SK-N-SH (cell line): ENCODE measurements at regions not wholly inside any gene's neighbourhood (a gene's known extent, or its start where the extent isn't known, plus 50 kb on each side); places are given as distances from the start of the nearest gene placed in this dataset.

Experiments
- CTCF ChIA-PET: fragments of 300-600, 350-600 bp; formaldehyde crosslinking; extraction: SDS; loops from one replicate; lab custom pipeline; 2021; lab: Yijun Ruan, JAX
- POLR2A ChIA-PET: fragments of 350-600 bp; sonication (Branson Sonifier 250); formaldehyde crosslinking; extraction: SDS; loops from one replicate; lab custom pipeline; 2020; ENCODE audit warnings: antibody characterized with exemption, inconsistent platforms; lab: Yijun Ruan, JAX
- DNase-seq: peaks from one replicate; pipeline ENCODE4 v3.0.0; 2012
- H2AFZ ChIP-seq: fragments of 200-600 bp; sonication (generic); 2 replicates; pipeline ENCODE4 v1.8.1; 2016; ENCODE audit warnings: antibody characterized with exemption, mild to moderate bottlenecking, low read depth
- H3F3A ChIP-seq: fragments of 200-600 bp; sonication (generic); replicated peaks from 2 replicates; pipeline ENCODE3; 2016; ENCODE audit warnings: antibody characterized with exemption, mild to moderate bottlenecking; ENCODE audit not compliant: insufficient read depth
- H3K27ac ChIP-seq, 2 experiments: fragments of 200-500 bp in 1 of 2; fragments of 200-600 bp in 1 of 2; sonication (Bioruptor generic) in 1 of 2; sonication (generic), shearing (Covaris generic) in 1 of 2; 2 replicates each; pipeline versions ENCODE4 v1.5.1 to v1.6.1; 2014 to 2016; ENCODE audit warnings: low read depth in 2 of 2, inconsistent platforms in 1 of 2, low read length in 1 of 2, mild to moderate bottlenecking in 1 of 2, mixed read lengths in 1 of 2
- H3K27me3 ChIP-seq: fragments of 200-600 bp; sonication (generic), shearing (Covaris generic); 2 replicates; pipeline ENCODE4 v1.6.1; 2016; ENCODE audit warnings: mixed run types; ENCODE audit not compliant: insufficient read depth
- H3K36me3 ChIP-seq, 2 experiments: fragments of 200-500 bp in 1 of 2; fragments of 200-600 bp in 1 of 2; sonication (Bioruptor generic) in 1 of 2; sonication (generic) in 1 of 2; replicated peaks in 1 of 2; 2 replicates each; pipeline versions ENCODE3 to v1.5.1; 2014 to 2016; ENCODE audit warnings: low read length in 1 of 2, mild to moderate bottlenecking in 1 of 2; ENCODE audit not compliant: insufficient read depth in 2 of 2, control insufficient read depth in 1 of 2
- H3K4me1 ChIP-seq, 2 experiments: fragments of 200-500 bp in 1 of 2; fragments of 200-600 bp in 1 of 2; sonication (Bioruptor generic) in 1 of 2; sonication (generic), shearing (Covaris generic) in 1 of 2; 2 replicates each; pipeline versions ENCODE4 v1.5.1 to v1.6.1; 2014 to 2016; ENCODE audit warnings: low read depth in 1 of 2, low read length in 1 of 2, mixed run types in 1 of 2; ENCODE audit not compliant: insufficient read depth in 2 of 2, control insufficient read depth in 1 of 2
- H3K4me2 ChIP-seq: fragments of 200-600 bp; sonication (generic), shearing (Covaris generic); 2 replicates; pipeline ENCODE4 v1.6.1; 2017; ENCODE audit warnings: mixed run types
- H3K4me3 ChIP-seq, 2 experiments: fragments of 200-500 bp in 1 of 2; fragments of 200-600 bp in 1 of 2; sonication (Bioruptor generic) in 1 of 2; sonication (generic), shearing (Covaris generic) in 1 of 2; 2 replicates each; pipeline versions ENCODE4 v1.5.1 to v1.8.1; 2014 to 2016; ENCODE audit warnings: low read depth in 2 of 2, inconsistent platforms in 1 of 2, low read length in 1 of 2, mild to moderate bottlenecking in 1 of 2, mixed read lengths in 1 of 2, moderate library complexity in 1 of 2
- H3K79me2 ChIP-seq: fragments of 200-600 bp; sonication (generic); 2 replicates; pipeline ENCODE4 v1.8.1; 2017; ENCODE audit warnings: mild to moderate bottlenecking; ENCODE audit not compliant: insufficient read depth
- H3K9ac ChIP-seq: fragments of 200-600 bp; sonication (generic); 2 replicates; pipeline ENCODE4 v1.6.1; 2017; ENCODE audit warnings: mixed run types
- H3K9me2 ChIP-seq: fragments of 200-600 bp; sonication (generic); 2 replicates; pipeline ENCODE4 v1.6.1; 2017; ENCODE audit warnings: mixed run types
- H3K9me3 ChIP-seq: fragments of 200-600 bp; sonication (generic); 2 replicates; pipeline ENCODE4 v1.6.1; 2017; ENCODE audit warnings: mixed run types, mild to moderate bottlenecking, moderate library complexity
- H4K20me1 ChIP-seq: fragments of 200-600 bp; sonication (generic); 2 replicates; pipeline ENCODE4 v1.6.1; 2017; ENCODE audit warnings: mild to moderate bottlenecking, mixed run types; ENCODE audit not compliant: insufficient read depth
- CHD2 ChIP-seq: fragments of 150-350 bp; IDR thresholded peaks from 2 replicates; pipeline ENCODE4 v1.6.1; 2018; ENCODE audit warnings: low read length; ENCODE audit not compliant: partially characterized antibody
- FOXM1 ChIP-seq: IDR thresholded peaks from 2 replicates; pipeline ENCODE4 v1.4.0; 2012; ENCODE audit warnings: low read depth, mild to moderate bottlenecking
- REST ChIP-seq: IDR thresholded peaks from 2 replicates; pipeline ENCODE4 v1.6.1; 2012; ENCODE audit warnings: mild to moderate bottlenecking, low read depth, low read length, moderate library complexity
- TAF1 ChIP-seq: IDR thresholded peaks from 2 replicates; pipeline ENCODE4 v1.6.1; 2012; ENCODE audit warnings: low read depth, mild to moderate bottlenecking, low read length, moderate library complexity, borderline replicate concordance
- ZBTB33 ChIP-seq: IDR thresholded peaks from 2 replicates; pipeline ENCODE4 v1.4.0; 2012; ENCODE audit warnings: low read depth, borderline replicate concordance
- WGBS: methylation state at CpG from one replicate; pipeline ENCODE4 v1.1.6; 2017; ENCODE audit warnings: low lambda C conversion rate; 5-methylcytosine and 5-hydroxymethylcytosine counted together

GRCh38 chr7:46566097-46566774 is 645.2 kb upstream of the IGFBP3 start (continued):
- TF ChIP-seq CHD2 (no peak), FOXM1 (no peak)

- CTCF ChIA-PET = interaction anchor here (0.7 kb wide), 1 partner anchor 1596 kb away, joined by 3 read pairs; no protein-coding TSS in a partner anchor
- H3K36me3 ChIP-seq = no peaks in the 10 kb centered on the region
- H3K27me3 ChIP-seq = no peaks in the 10 kb centered on the region
- no peaks in the 10 kb centered on the region for H3K9me3 ChIP-seq
- no peaks in the 10 kb centered on the region for H3K79me2 ChIP-seq
- POLR2A ChIA-PET = no interaction called here
- H3K4me1 ChIP-seq = peaks cover 0 to 6% of the 10 kb centered on the region in 2 experiments; a peak in 1 of 4 replicates
- H3K4me3 ChIP-seq = no peak overlapping the region
- no peak for TF ChIP-seq TAF1
- no peak for TF ChIP-seq REST
- H4K20me1 ChIP-seq = no peaks in the 10 kb centered on the region
- 63% methylated on average over 5 of the region's 5 CpGs for WGBS
- no peaks in the 10 kb centered on the region for H3K9me2 ChIP-seq
- H2AFZ ChIP-seq = no peak overlapping the region
- H3K4me2 ChIP-seq = no peak overlapping the region
- H3K27ac ChIP-seq = peak overlapping the region in 1 of 2 experiments; percentile 20; a peak in 1 of 4 replicates
- DNase-seq = no peak
- no peak overlapping the region for H3K9ac ChIP-seq
- H3F3A ChIP-seq = no peaks in the 10 kb centered on the region
Observed at GRCh38 chr7:46565253-46566096, 644.4 kb upstream of the IGFBP3 start.

GRCh38 chr7:46559194-46559832 is 638.2 kb upstream of the IGFBP3 start:
- Histone ChIP-seq H3K4me3 (no peak overlapping the region), H3K9ac (no peak overlapping the region), H3K9me3 (no peaks in the 10 kb centered on the region), H3K27ac (0 out of 4 replicates have a peak overlapping the region, but pooled peaks of 1 of the 2 experiments have one; percentile 11), H3K27me3 (no peaks in the 10 kb centered on the region), H4K20me1 (no peaks in the 10 kb centered on the region), H3K4me2 (no peak overlapping the region), H3F3A (no peaks in the 10 kb centered on the region), H3K4me1 (peaks cover 0 to 2% of the 10 kb centered on the region in 2 experiments; a peak in 2 of 4 replicates), H3K36me3 (no peaks in the 10 kb centered on the region), H3K79me2 (no peaks in the 10 kb centered on the region), H3K9me2 (no peaks in the 10 kb centered on the region), H2AFZ (no peak overlapping the region)
- WGBS = 75% methylated on average over 7 of the region's 7 CpGs
- no peak for DNase-seq
- ChIA-PET CTCF (interaction anchor here (0.9 to 1.0 kb wide), 3 partner anchors 9 to 39 kb away, joined by 3 read pairs; no protein-coding TSS in a partner anchor), POLR2A (no interaction called here)
- no peak for TF ChIP-seq ZBTB33
